GF-D8 (cell line): ENCODE measurements at regions not wholly inside any gene's neighbourhood (a gene's known extent, or its start where the extent isn't known, plus 50 kb on each side); places are given as distances from the start of the nearest gene placed in this dataset.

ENCODE experiments used
- DNase-seq: peaks from one replicate; lab custom pipeline; 2025; lab: John Stamatoyannopoulos, UW

- DNase-seq: no peak
These were observed 146.9 kb upstream of the IRF2BP2 start for GRCh38 chr1:234756857-234757256.

DNA sequence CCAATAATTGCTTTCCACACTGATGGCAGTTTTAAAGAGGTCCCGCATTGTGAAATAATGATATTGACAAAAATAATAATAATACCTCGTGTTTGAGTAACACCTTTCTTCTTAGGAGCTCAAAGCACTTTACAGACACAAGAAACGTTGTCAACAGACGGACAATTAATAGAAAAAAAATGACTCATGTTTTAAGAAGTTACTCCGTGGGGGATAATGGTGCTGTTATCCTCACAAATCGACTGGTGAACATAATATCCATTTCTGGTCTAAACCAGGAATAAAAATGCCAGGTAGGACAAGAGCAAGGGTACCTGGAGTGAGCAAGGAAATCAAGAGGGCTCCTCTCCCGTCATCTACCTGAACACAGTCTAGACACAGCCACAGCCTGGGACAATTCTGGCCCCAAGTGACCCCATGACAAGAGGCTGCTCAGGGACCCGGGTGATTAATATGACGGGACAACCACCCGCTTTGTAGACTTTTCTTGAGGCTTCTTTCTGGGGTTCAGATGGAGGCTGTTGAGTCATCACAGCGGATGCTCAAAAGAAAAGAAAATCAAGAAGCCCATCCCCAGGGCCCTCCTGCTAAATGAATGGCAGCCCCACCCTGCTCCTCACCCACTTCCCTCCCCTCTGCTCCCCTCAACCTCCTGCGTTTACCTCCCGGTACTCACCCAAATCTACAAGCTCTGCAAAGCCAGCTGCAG lies 146.2 kb upstream of the IRF2BP2 start:
- no peak for DNase-seq

- DNase-seq: peak; percentile 68
These were observed 145.5 kb upstream of the IRF2BP2 start for GRCh38 chr1:234755449-234755863.

GRCh38 chr1:234753979-234754378 lies 144.0 kb upstream of the IRF2BP2 start:
- no peak for DNase-seq

- DNase-seq: no peak
These were observed 142.9 kb upstream of the IRF2BP2 start for GRCh38 chr1:234752927-234753326.

DNA sequence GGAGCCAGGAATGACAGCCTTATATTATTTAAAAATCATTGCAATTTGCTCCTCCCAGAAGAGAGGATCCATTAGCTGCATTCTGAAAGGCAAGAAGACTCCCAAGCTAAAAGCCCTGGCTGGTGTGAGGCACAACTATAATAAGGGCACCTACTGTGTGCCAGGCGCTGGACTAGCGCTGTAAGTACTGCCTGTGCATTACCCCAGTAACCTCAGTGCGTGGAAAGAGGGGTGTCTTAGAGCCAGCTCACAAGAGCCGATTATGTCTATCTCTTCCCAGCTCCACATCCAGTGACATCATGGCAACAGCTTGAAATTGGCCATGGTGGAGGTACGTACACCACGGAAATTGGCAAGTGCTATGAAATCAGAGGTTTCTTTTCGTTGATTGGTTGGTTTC lies 141.7 kb upstream of the IRF2BP2 start:
- no peak for DNase-seq

- no peak for DNase-seq
These were observed 141.1 kb upstream of the IRF2BP2 start for GRCh38 chr1:234750922-234751627.

- no peak for DNase-seq
These were observed 138.7 kb upstream of the IRF2BP2 start for GRCh38 chr1:234748713-234749112.

DNA sequence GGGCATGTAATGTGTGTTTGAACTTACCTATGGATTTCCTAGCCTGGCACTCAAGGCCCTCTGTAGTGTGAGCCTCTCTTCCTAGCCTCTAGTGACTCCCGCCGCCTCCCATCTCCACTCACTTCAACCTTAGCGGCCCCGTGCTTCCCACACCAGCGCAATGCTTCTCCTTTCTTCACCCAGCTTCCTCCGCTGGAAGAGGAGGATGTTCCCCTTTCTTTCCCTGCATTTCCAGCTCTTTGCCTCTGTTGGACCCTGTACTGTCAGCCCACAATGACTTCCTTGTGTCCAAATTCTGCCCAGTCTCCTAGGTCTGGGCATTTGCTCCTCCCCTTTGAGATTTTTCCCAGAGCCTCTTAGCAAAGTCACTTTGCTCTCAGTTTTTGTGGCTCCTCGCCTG lies 138.1 kb upstream of the IRF2BP2 start:
- no peak for DNase-seq

DNA sequence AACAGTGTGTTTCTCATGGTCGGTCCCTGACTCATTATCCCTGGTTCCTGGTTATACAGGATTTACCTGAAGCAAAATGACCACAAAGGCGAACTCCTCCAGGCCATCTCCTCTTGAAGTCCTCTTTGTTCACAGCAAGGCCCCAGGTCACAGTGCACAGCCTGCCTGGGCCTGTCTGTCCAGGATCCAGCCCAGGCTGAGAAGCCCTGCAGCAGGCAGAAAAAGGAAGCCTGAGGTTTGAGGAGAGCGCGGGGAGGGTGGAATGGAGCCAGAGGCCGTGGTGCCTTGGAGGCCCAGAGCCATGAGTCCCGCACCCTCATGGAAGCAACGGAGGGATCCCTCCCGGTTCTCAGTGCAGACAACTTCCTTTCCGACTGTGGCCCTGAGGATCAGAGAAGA lies 136.8 kb upstream of the IRF2BP2 start:
- no peak for DNase-seq

DNA sequence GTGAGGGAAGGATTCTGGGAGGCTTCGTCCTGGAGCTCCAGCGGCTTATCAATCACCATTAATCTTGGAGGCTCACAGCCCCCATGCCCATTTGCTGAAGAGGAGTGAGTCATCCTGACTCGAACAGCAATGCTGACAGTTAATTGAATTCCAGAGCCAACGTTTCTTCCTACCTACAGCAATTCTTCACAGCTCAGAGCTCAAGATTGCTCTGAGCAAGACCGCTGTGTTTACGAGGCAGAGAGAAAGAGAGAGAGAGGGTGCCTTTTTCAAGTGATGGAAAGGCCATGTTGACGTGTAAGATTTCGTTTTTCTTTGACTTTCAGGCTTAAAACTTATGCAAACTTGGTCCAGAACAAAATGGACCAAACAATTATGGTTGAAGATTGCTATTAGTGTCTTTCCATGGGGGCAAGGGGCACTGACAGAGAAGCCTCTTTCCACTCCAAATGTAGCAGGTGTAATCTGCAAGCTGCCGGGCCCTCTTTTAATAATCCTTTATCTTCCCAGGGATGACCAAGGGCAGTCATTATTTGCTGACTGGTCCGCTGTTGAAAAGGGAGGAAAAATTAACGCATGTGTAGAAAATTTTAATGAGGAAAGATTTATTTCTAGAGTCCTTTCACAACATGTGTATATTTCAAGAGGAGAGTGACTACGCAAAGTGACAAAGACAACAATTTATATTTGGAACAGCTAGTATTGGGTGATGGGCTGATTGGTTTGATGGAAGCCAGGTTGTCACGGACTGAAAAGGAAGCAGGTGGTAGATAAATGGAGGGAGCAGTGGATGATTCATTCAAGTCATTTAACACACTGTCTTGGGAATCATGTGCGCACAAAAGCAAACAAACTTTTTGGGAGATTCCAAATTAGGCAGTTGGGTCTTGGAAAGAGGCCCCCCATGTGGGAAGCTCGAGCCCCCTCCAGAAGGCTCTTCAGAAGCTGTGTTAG lies 136.1 kb upstream of the IRF2BP2 start:
- DNase-seq: no peak

DNA sequence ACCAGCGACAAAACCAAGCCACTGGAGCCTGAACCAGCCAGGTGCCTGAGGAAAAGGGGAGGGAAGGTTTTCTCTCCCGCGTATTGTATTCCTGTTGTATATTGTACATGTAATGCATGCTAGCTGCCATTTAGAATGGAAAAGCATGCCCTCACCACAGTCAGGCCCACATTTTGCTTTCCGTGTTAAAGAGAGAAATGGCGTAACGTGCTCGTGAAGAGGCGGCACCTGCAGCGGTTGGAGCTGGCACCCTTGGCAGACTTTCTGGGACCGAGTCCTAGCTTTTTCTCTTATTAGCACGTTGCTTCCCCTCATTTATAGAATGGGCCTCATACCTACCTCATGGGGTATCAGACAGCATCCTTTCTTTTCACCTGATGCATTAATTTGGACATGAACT lies 135.3 kb upstream of the IRF2BP2 start:
- DNase-seq: no peak

- DNase-seq: no peak
These were observed 134.0 kb upstream of the IRF2BP2 start for GRCh38 chr1:234743791-234744611.

DNA sequence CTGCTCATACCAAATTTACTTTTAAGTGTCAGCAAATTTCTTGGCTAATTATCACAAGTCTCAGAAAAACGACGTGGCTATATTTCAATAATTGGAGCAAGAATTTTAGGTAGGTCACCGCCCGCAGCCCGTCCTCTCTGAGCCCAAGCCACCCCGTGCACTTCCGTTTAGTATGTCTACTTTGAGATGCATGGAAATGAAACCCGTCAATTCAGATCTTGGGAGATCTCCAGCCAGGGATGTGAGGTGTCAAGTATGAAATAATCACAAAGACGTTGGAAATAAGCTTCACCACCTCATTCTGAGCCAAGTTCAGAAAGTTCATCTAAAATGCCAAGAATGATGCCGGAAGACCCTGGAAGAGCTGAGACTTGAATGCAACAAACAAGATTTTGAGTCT lies 132.6 kb upstream of the IRF2BP2 start:
- DNase-seq: no peak

DNA sequence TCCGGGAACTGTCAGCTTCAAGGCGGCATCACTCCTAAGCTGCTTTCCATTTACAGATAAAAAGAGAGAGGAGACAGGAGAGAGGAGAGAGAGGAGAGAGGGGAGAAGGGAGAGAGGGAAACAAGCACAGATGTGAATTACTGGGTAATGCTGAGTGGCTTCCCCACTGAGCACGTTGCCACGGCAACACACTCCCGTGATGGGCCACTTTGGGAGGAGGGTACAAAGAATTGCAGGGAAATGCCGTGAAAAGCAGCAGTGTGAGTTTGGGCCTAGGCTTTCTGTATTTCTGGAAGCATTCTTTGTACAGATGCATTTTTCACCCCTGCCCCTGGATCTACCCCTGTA lies 128.0 kb upstream of the IRF2BP2 start:
- no peak for DNase-seq

DNA sequence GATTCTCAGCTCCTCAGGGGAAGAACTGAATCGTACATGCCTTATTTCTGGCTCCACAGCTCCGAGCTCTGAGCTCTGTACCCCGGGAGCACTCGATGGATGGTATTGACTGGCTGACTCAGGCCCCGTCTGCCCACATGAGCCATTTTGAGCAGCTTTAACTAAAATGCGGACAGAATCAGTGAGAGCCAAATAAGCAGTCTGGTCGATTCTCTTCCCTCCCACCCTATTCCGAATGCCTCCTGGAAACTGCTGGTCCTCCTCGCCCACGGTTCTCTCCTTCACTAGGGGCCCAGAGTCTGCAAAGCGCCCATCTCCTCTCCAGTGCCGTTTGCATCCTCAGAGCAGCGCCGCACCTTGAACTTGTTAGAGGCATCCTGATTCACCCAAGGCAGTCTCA lies 125.9 kb upstream of the IRF2BP2 start:
- DNase-seq: no peak

DNA sequence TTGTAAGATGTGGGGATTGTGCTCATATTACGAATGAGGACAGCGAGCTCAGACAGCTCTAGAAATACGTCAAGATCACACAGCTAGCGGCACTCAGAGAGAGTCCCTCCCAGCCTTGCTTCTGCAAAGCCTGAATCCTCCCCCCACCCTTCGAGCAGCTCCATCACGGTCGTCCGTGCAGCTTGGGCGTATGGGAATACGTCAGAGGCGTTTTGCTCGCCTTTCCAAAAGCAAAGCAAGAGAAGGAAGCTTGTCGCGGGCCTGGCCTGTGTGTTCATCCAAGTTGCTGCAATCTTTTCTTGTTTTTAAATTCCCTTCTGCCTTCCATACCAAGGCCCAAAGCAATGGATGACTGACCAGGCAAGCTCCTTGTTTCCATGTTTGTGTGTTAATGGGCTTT lies 125.5 kb upstream of the IRF2BP2 start:
- DNase-seq: no peak

DNA sequence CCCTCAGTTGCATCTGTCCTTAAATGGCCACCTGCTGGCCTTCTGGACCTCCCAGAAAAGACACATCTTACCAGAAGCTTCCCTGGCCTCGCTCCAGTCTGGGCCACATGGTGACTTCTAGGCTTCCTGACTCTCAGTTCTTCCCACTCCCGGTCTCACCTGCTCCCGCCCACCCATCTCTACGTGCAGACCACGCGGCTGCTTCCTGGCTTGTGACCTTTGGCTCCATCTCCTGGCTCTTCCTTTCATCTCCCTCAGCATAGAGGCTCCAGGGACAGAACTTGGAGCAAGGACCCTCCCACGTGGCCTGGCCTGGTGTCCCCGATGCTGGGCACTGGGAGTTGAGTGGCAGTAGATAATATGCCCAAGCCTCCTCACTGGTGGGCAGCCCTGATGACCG lies 124.9 kb upstream of the IRF2BP2 start:
- no peak for DNase-seq

- no peak for DNase-seq
These were observed 124.4 kb upstream of the IRF2BP2 start for GRCh38 chr1:234734412-234734835.

DNA sequence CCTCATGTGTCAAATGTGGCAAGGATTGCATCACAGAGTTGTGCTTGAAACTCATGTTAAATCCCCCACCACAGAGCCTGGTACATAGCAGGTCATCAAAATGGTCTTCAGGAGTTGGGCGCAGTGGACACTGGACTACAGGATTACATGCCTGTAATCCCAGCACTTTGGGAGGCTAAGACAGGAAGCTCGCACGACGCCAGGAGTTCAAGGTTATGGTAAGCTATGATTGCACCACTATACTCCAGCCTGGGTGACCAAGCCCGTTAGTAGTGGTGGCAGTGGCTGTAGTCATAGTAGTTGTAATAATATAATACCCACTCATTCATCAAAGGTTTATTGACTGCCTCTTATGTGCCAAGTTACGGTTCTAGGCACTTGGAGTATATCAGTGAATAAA lies 123.4 kb upstream of the IRF2BP2 start:
- no peak for DNase-seq

DNA sequence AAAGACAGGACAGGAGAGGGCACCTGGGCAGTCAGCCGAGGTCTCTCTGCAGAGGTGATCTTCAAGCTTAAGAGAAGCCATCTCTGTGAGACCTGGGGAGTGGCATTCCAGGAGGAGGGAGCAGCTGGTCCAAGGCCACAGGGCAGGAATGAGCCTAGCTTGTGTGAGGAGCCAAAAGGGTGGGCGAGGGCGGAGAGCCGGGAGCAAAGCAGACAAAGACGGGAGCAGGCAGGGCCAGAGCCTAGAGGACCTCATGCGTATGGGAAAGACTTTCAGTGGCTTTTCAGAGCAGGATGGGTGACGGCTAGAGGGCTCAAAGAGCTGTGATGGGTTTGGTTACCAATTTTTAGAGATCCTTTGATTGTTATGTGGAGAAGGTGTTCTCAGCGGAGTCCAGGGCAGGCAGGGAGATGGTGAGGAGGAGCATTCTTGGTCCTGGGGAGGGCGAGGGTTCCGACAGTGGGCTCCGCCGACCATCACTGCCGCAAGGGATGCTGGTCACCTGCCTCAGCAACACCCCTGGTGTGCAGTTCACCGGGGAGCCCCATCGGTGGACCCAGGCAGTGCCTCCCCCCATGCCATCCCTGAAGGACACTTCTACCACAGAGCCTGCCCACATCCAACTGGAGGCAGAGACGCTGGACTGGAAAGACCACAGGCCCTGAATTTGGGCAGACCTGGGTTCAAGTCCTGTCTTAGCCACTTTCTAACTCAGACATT lies 122.9 kb upstream of the IRF2BP2 start:
- DNase-seq: no peak
